ENCODE measurements at regions not wholly inside any gene's neighbourhood (a gene's known extent, or its start where the extent isn't known, plus 50 kb on each side); places are given as distances from the start of the nearest gene placed in this dataset.

- Histone ChIP-seq H3K27ac (no peak overlapping the region), H3K4me1 (peaks cover 0 to 18% (median 13%) of the 10 kb centered on the region in 4 donors), H3K36me3 (no peaks in the 10 kb centered on the region), H3K9me3 (no peaks in the 10 kb centered on the region), H3K4me3 (no peak overlapping the region), H3K27me3 (no peaks in the 10 kb centered on the region)
- intact Hi-C loops (cut with DNase I; ENCODE audit: low total_unique reads): no loop called here
- no peak for TF ChIP-seq POLR2A (IDR thresholded peaks at IDR 0.05)
- no peak for DNase-seq
Measured at GRCh38 chr2:41942278-41942677, 105.5 kb upstream of the PKDCC start.

DNA sequence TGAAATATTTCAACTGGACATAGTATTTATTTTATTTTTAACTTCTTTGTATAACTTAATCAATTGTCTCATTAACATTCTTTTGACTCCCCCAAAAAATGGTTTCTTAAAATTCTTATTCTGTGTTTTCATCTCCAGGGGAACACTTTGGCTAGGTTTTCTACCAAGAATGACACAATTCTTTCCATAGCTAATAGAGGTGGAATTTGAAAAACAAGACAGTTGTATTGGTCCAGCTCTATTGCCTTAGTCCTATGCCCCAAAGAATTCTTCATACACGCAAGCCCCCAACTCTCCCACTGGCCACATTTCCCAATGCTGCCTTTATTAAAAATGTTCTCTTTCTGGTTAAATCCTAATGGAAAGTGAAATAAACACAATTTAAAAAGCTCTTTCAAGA, 104.7 kb upstream of the PKDCC start:
- WGBS, 5 donors: 85 to 98% (median 97%) methylated on average over 1 of the region's 1 CpG
- no peak overlapping the region for H3K4me3 ChIP-seq
- peaks cover 0 to 26% (median 11%) of the 10 kb centered on the region in 4 donors for H3K4me1 ChIP-seq
- H3K27me3 ChIP-seq: peaks cover 0 to 4% (median 0%) of the 10 kb centered on the region in 3 donors
- intact Hi-C loops (cut with DNase I; ENCODE audit: low total_unique reads): no loop called here
- no peaks in the 10 kb centered on the region for H3K9me3 ChIP-seq
- no peaks in the 10 kb centered on the region for H3K36me3 ChIP-seq
- DNase-seq: peak in 1 of 2 donors; percentile 74
- TF ChIP-seq EP300 (IDR thresholded peaks at IDR 0.05) (no peak), POLR2A (IDR thresholded peaks at IDR 0.05) (no peak), CTCF (IDR thresholded peaks at IDR 0.05) (no peak), POLR2AphosphoS5 (IDR thresholded peaks at IDR 0.05) (no peak)
- no peak overlapping the region for H3K27ac ChIP-seq

GRCh38 chr2:41944220-41944880, 103.5 kb upstream of the PKDCC start:
- DNase-seq: no peak
- H3K4me3 ChIP-seq: no peak overlapping the region
- intact Hi-C loops (cut with DNase I; ENCODE audit: low total_unique reads): no loop called here
- H3K36me3 ChIP-seq: no peaks in the 10 kb centered on the region
- H3K9me3 ChIP-seq: no peaks in the 10 kb centered on the region
- 70 to 78% (median 76%) methylated on average over 9 of the region's 9 CpGs for WGBS, 5 donors
- no peak overlapping the region for H3K27ac ChIP-seq
- TF ChIP-seq EP300 (IDR thresholded peaks at IDR 0.05) (no peak), CTCF (IDR thresholded peaks at IDR 0.05) (no peak), POLR2A (IDR thresholded peaks at IDR 0.05) (no peak), POLR2AphosphoS5 (IDR thresholded peaks at IDR 0.05) (no peak)
- H3K4me1 ChIP-seq: peaks cover 0 to 22% (median 5%) of the 10 kb centered on the region in 4 donors
- peaks cover 0 to 14% (median 0%) of the 10 kb centered on the region in 3 donors for H3K27me3 ChIP-seq

GRCh38 chr2:41947701-41948396, 100.0 kb upstream of the PKDCC start:
- no peaks in the 10 kb centered on the region for H3K36me3 ChIP-seq
- peaks cover 0 to 14% (median 0%) of the 10 kb centered on the region in 3 donors for H3K27me3 ChIP-seq
- DNase-seq: peak in 1 of 2 donors; percentile 82
- H3K27ac ChIP-seq: peak overlapping the region in 1 of 5 donors; percentile 9
- H3K4me3 ChIP-seq: no peak overlapping the region
- H3K4me1 ChIP-seq: peaks cover 0 to 14% (median 5%) of the 10 kb centered on the region in 4 donors
- TF ChIP-seq POLR2AphosphoS5 (IDR thresholded peaks at IDR 0.05): no peak
- no peak for TF ChIP-seq POLR2A (IDR thresholded peaks at IDR 0.05)
- TF ChIP-seq CTCF (IDR thresholded peaks at IDR 0.05): no peak
- no peak for TF ChIP-seq EP300 (IDR thresholded peaks at IDR 0.05)
- WGBS, 5 donors: 15 to 26% (median 19%) methylated on average over 11 of the region's 11 CpGs
- no peaks in the 10 kb centered on the region for H3K9me3 ChIP-seq
- intact Hi-C loops (cut with DNase I; ENCODE audit: low total_unique reads): no loop called here

- H3K36me3 ChIP-seq: no peaks in the 10 kb centered on the region
- H3K27ac ChIP-seq: no peak overlapping the region
- DNase-seq: no peak
- peaks cover 0 to 14% (median 0%) of the 10 kb centered on the region in 3 donors for H3K27me3 ChIP-seq
- no peak overlapping the region for H3K4me3 ChIP-seq
- intact Hi-C loops (cut with DNase I; ENCODE audit: low total_unique reads): no loop called here
- H3K9me3 ChIP-seq: no peaks in the 10 kb centered on the region
- TF ChIP-seq POLR2AphosphoS5 (IDR thresholded peaks at IDR 0.05): no peak
- no peak for TF ChIP-seq POLR2A (IDR thresholded peaks at IDR 0.05)
- no peak for TF ChIP-seq EP300 (IDR thresholded peaks at IDR 0.05)
- no peak for TF ChIP-seq CTCF (IDR thresholded peaks at IDR 0.05)
- peaks cover 0 to 14% (median 5%) of the 10 kb centered on the region in 4 donors for H3K4me1 ChIP-seq
- 83 to 97% (median 90%) methylated on average over 3 of the region's 3 CpGs for WGBS, 5 donors
Measured at GRCh38 chr2:41948397-41948763, 99.4 kb upstream of the PKDCC start.

Data from stomach (tissue), 8 donors.